ENCODE measurements at regions not wholly inside any gene's neighbourhood (a gene's known extent, or its start where the extent isn't known, plus 50 kb on each side); places are given as distances from the start of the nearest gene placed in this dataset.
A peak's percentile ranks its signal among the peaks of the same experiment; 100 is the strongest.
"Not testable (repeated sequence)": the region's sequence is repeated elsewhere in the genome, so short reads cannot be mapped to it uniquely, and the experiment has no call there.

GRCh38 chr2:194346193-194346592, 1310.8 kb upstream of the SLC39A10 start:
- Mint-ChIP-seq H3K27ac (no peak overlapping the region), H3K9me3 (no peaks in the 10 kb centered on the region), H3K36me3 (no peaks in the 10 kb centered on the region)
- ATAC-seq (no peak), DNase-seq (ENCODE audit: low spot score in 2 of 2) (no peak)

GRCh38 chr2:194345347-194345746, 1311.7 kb upstream of the SLC39A10 start:
- ATAC-seq = no peak
- no peak overlapping the region for H3K27ac Mint-ChIP-seq
- no peaks in the 10 kb centered on the region for H3K36me3 Mint-ChIP-seq
- DNase-seq (ENCODE audit: low spot score in 2 of 2) = no peak
- H3K9me3 Mint-ChIP-seq = no peaks in the 10 kb centered on the region

GRCh38 chr2:194343167-194343566, 1313.9 kb upstream of the SLC39A10 start:
- DNase-seq (ENCODE audit: low spot score in 2 of 2) = no peak
- no peak overlapping the region for H3K27ac Mint-ChIP-seq
- ATAC-seq = no peak
- no peaks in the 10 kb centered on the region for H3K9me3 Mint-ChIP-seq
- no peaks in the 10 kb centered on the region for H3K36me3 Mint-ChIP-seq

GRCh38 chr2:194332799-194333490, 1324.1 kb upstream of the SLC39A10 start:
- no peaks in the 10 kb centered on the region for H3K36me3 Mint-ChIP-seq
- no peak overlapping the region for H3K27ac Mint-ChIP-seq
- ATAC-seq = no peak
- DNase-seq (ENCODE audit: low spot score in 2 of 2) = no peak
- no peaks in the 10 kb centered on the region for H3K9me3 Mint-ChIP-seq

- ATAC-seq (no peak), DNase-seq (ENCODE audit: low spot score in 2 of 2) (no peak)
- Mint-ChIP-seq H3K36me3 (no peaks in the 10 kb centered on the region), H3K27ac (no peak overlapping the region), H3K9me3 (no peaks in the 10 kb centered on the region)
These were observed 1328.6 kb upstream of the SLC39A10 start for GRCh38 chr2:194328456-194328855.

- DNase-seq (ENCODE audit: low spot score in 2 of 2) (no peak), ATAC-seq (no peak)
- Mint-ChIP-seq H3K9me3 (no peaks in the 10 kb centered on the region), H3K36me3 (no peaks in the 10 kb centered on the region), H3K27ac (no peak overlapping the region)
These were observed 1329.7 kb upstream of the SLC39A10 start for GRCh38 chr2:194327196-194327888.

GRCh38 chr2:194323740-194324139, 1333.3 kb upstream of the SLC39A10 start:
- Mint-ChIP-seq H3K27ac (no peak overlapping the region), H3K9me3 (no peaks in the 10 kb centered on the region), H3K36me3 (no peaks in the 10 kb centered on the region)
- DNase-seq (ENCODE audit: low spot score in 2 of 2) (no peak), ATAC-seq (no peak)

GRCh38 chr2:194320520-194320919, 1336.5 kb upstream of the SLC39A10 start:
- Mint-ChIP-seq H3K36me3 (no peaks in the 10 kb centered on the region), H3K9me3 (no peaks in the 10 kb centered on the region), H3K27ac (no peak overlapping the region)
- ATAC-seq (no peak), DNase-seq (ENCODE audit: low spot score in 2 of 2) (no peak)

GRCh38 chr2:194319222-194319992, 1337.6 kb upstream of the SLC39A10 start:
- Mint-ChIP-seq H3K27ac (no peak overlapping the region), H3K36me3 (no peaks in the 10 kb centered on the region), H3K9me3 (no peaks in the 10 kb centered on the region)
- no peak for DNase-seq (ENCODE audit: low spot score in 2 of 2)
- peak in 1 of 2 donors; percentile 34 for ATAC-seq

GRCh38 chr2:194314042-194314441, 1343.0 kb upstream of the SLC39A10 start:
- no peaks in the 10 kb centered on the region for H3K36me3 Mint-ChIP-seq
- H3K9me3 Mint-ChIP-seq = no peaks in the 10 kb centered on the region
- no peak overlapping the region for H3K27ac Mint-ChIP-seq
- ATAC-seq (no peak), DNase-seq (ENCODE audit: low spot score in 2 of 2) (no peak)

- Mint-ChIP-seq H3K27ac (no peak overlapping the region), H3K36me3 (no peaks in the 10 kb centered on the region), H3K9me3 (peaks cover 0 to 3% of the 10 kb centered on the region in 2 donors)
- no peak for DNase-seq (ENCODE audit: low spot score in 2 of 2)
- ATAC-seq = no peak
These were observed 1352.8 kb upstream of the SLC39A10 start for GRCh38 chr2:194304191-194304590.

- DNase-seq (ENCODE audit: low spot score in 2 of 2) = no peak
- Mint-ChIP-seq H3K36me3 (no peaks in the 10 kb centered on the region), H3K9me3 (no peaks in the 10 kb centered on the region), H3K27ac (no peak overlapping the region)
- no peak for ATAC-seq
These were observed 1355.1 kb upstream of the SLC39A10 start for GRCh38 chr2:194301946-194302345.

- DNase-seq (ENCODE audit: low spot score in 2 of 2) (no peak), ATAC-seq (no peak)
- no peak overlapping the region for H3K27ac Mint-ChIP-seq
- H3K36me3 Mint-ChIP-seq = no peaks in the 10 kb centered on the region
- H3K9me3 Mint-ChIP-seq = no peaks in the 10 kb centered on the region
These were observed 1362.9 kb upstream of the SLC39A10 start for GRCh38 chr2:194294156-194294555.

GRCh38 chr2:194291104-194291503, 1365.9 kb upstream of the SLC39A10 start:
- DNase-seq (ENCODE audit: low spot score in 2 of 2) = no peak
- no peaks in the 10 kb centered on the region for H3K9me3 Mint-ChIP-seq
- no peak for ATAC-seq
- no peak overlapping the region for H3K27ac Mint-ChIP-seq
- no peaks in the 10 kb centered on the region for H3K36me3 Mint-ChIP-seq

- DNase-seq (ENCODE audit: low spot score in 2 of 2) = no peak
- Mint-ChIP-seq H3K36me3 (no peaks in the 10 kb centered on the region), H3K9me3 (no peaks in the 10 kb centered on the region), H3K27ac (no peak overlapping the region)
- ATAC-seq = no peak
These were observed 1367.2 kb upstream of the SLC39A10 start for GRCh38 chr2:194289712-194290346.

- not testable (repeated sequence) for ATAC-seq; H3K36me3 Mint-ChIP-seq; DNase-seq (ENCODE audit: low spot score in 2 of 2); H3K9me3 Mint-ChIP-seq; H3K27ac Mint-ChIP-seq
These were observed 1380.4 kb upstream of the SLC39A10 start for GRCh38 chr2:194276667-194277066.
